ENCODE measurements at regions not wholly inside any gene's neighbourhood (a gene's known extent, or its start where the extent isn't known, plus 50 kb on each side); places are given as distances from the start of the nearest gene placed in this dataset.

DNA sequence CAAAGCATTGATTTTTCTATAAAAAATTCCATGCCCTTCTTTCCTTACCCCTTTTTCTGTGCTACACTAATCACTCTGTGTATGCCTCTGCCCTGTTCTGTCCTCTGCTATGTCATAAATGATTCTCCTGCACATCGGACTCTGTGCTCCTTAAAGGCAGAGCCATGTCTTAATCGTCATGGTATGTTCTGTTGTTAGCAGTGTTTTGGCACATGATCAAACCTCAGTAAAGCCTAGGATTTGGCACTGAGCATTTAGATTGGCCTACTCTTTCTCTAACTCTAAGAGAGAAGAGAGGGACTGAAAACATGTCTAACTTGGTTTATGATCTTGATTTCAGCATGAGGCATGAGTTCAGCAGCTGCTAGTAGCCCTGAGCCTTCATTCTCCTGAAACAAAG, 266.9 kb downstream of the AASDHPPT start:
- no peak for DNase-seq

DNA sequence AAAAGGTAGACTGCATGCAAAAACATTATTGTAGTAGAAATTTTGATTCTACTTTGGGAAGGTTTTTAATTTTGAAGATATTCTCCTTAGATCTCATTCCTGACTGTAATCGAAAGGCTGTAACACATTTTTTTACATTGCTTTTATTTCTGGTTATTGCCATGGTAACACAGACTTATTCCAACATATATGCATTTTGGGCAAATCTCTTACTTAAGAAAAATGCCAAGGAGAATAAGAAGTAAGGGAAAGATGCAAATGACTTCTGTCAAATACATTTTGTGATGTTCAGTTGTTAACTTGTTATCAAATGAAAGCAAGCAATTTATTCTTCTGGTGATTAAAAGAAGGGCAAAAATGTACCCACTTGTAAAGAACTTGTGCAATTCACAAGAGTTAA, 267.5 kb downstream of the AASDHPPT start:
- no peak for DNase-seq

GRCh38 chr11:106353031-106353430, 275.6 kb downstream of the AASDHPPT start:
- DNase-seq, result no peak

DNA sequence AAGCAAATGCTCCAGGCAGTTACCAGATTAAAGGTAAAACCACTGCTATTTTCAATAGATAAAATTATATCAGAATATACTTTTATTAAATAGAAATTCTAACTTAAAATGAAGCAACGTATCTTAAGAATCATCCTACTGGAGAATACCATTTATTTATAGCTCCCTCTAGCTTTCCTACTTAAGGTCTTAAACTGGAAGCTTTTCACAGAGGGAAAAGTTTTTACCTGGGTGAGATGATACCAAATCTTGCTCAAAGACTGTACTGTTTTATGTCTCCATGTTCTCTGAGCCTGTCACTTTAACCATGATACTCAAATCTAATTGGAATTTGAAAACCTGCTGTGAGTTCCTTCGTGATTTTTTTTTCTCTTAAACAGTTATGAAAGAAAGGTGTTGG, 291.8 kb downstream of the AASDHPPT start:
- no peak for DNase-seq

GRCh38 chr11:106378513-106379179, 301.2 kb downstream of the AASDHPPT start:
- no peak for DNase-seq

DNA sequence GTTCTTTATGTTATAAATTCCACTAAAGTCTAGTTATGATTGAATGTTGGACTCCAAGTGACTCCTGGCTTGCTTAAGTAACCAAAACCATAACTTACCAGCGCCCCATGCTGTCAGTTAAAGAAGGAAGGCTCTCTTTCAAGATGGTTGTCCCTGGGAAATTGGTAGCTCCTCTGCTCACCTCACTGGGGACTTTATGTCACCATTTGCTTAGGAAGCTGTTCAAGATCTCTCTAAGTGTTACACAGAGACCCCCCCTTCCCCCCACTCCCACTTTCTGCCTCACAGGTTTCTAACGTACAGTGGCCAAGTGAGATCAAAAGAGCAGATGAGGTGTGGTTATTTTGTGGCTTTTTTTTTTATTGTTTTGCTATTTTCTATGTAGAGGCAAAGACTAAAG, 301.8 kb downstream of the AASDHPPT start:
- DNase-seq, result no peak

DNA sequence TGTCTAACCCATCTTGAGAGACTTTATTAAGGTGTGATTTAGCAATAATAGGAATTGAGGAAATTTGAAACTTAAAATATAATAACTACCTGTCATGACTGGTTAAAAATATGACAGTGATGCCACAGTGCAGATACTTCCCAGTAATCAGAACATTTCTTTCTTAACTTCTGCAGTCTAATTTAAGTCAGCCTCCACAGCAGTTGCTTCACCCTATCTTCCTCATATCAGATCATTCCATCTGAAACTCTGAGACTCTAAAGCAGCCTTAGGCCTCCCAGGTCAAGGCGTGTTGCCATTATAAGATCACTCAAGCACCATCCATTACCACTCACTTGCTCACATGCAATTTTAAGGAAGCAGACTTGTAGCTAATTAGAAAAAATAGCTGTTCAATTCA, 302.2 kb downstream of the AASDHPPT start:
- no peak for DNase-seq

- no peak for DNase-seq
Observed at GRCh38 chr11:106381895-106382294, 304.4 kb downstream of the AASDHPPT start.

DNA sequence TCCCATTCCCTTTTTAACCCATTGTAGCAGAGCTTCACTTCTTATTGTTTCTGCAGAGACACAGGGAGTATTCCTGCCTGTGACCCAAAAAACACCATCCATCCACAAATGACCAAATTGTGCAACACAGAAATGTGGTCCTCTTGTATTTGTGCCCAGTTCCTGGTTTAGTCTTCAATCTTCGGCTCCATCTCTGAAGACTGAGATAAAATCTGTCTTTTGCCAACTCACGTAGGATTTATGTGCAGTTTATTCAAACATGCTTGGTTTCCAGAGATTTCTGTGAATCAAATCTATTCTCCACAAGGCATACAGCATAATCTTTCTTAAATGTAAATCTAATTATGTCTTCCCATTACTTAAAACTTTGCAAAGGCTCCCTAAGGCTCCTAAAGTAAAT, 307.0 kb downstream of the AASDHPPT start:
- DNase-seq, result no peak

DNA sequence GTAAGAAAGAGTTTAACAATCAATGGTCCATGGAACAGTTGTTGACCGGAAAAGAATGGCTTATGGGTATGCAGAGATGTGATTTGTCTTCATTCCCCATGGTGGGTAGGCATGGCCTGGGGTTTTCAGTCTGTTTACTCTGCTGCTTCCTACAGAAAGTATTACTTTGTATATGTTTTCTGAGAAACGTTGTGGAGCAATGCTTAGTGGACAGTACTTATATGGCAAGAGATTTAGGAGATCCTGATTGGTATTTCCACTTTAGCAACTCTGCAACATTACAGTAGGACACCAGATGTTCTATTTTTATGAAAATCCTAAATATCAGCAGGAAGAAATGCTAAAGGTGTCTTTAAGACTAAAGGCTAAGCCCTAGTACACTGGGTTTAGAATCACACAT, 309.1 kb downstream of the AASDHPPT start:
- no peak for DNase-seq

- DNase-seq, result no peak
Observed at GRCh38 chr11:106389101-106389500, 311.6 kb downstream of the AASDHPPT start.

DNA sequence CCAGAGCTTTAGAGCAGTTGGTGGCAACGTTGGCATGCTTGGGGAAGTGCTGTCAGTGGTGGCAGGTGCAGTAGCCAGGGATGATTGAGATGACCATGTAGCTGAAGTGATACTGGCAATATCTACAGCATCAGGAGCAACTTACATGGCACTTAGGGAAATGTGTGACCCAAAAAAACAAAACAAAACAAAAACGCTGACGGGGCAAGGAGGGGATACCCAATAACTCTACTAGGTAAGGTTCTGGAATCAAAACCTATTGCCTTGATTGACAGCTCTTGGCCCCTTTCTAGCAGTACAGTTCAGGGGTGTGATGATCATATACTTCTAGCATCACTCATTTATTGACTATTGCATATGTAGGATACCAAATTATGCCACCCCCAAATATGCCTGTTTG, 312.6 kb downstream of the AASDHPPT start:
- no peak for DNase-seq

DNA sequence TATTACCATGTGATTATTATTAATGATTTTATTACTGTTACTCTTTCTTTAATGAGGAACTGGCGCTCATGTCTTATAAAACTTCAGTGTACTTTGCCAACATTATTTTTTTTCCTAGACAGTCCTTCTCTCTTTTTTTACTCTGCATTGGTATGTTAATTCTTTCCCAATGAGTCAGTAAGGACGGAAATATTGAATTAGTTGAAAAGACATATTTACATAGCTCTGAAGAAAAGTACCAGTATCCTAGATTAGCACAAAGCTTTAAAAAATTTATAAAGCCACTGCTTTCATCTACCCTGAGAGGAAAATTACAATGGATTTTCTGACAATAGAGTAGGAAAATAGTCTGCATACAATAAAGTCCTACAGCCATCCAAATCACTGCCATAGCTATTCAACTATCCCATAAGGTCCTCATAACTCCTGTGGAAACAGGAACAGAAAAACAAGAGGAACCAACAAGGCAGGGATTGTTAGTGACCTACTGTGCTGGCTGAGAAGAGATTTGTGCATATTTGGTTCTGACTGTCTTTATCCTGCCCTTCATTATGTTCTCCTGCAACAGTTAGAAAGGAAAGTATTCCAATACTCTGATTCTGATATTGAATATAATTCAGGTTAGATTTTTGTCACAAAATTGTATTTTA, 314.4 kb downstream of the AASDHPPT start:
- DNase-seq, result no peak

GRCh38 chr11:106395716-106396349, 318.4 kb downstream of the AASDHPPT start:
- DNase-seq, result no peak

GRCh38 chr11:106397787-106398501, 320.5 kb downstream of the AASDHPPT start:
- peak; percentile 19 for DNase-seq

- DNase-seq, result peak; percentile 6
Observed at GRCh38 chr11:106398502-106399075, 321.1 kb downstream of the AASDHPPT start.

DNA sequence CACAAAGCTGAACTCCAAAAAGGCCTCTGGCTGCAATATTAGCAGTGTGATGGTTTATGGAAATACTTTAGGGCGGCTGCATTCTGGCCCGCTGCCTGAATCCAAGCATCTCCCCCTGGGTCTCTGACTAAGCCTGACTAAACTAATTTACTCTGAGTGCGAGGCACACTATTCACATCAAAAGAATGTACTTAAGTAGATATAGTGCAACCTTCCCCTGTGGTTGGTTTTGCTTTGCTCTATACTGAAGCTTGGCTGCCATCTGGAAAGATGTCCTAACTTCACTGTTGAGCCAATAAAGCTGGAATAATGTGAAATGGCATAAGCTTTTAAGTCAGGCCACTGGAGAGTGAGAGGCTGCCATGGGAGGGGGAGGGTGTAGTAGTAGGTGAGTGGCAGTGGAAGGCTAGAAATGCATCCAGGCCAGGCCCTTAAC, 321.6 kb downstream of the AASDHPPT start:
- peak; percentile 94 for DNase-seq

DNA sequence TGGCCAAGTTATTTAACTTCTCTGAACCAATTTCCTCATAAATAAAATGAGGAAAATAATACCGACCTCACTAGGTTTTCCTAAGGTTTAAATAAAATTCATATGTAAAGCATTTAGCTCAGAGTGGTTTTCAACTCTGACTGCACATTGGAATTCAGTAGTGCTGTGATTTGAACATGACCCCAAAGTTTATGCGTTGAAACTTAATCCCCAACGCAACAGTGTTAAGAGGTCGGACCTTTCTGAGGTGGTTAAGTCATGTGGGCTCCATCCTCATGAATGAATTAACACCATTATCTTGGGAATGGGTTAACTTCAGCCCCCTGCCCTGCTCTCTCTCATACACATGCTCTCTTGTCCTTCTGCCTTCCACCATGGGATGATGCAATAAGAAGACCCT, 322.2 kb downstream of the AASDHPPT start:
- peak; percentile 10 for DNase-seq

GRCh38 chr11:106400949-106401570, 323.6 kb downstream of the AASDHPPT start:
- DNase-seq, result no peak

DNA sequence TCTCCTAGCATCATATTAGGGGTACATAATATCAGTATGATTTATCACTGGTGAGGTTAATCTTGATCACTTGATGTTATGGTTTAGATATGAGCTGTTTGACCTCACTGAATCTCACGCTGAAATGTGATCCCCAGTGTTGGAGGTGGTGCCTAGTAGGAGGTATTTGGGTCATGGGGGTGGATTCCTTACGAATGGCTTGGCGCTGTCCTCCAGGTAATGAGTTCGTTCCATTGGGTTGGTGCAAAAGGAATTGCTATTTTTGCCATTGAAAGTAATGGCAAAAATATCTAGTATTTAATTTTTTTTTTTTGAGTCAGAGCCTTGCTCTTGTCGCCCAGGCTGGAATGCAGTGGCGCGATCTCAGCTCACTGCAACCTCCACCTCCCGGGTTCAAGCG, 326.3 kb downstream of the AASDHPPT start:
- DNase-seq, result no peak

DNA sequence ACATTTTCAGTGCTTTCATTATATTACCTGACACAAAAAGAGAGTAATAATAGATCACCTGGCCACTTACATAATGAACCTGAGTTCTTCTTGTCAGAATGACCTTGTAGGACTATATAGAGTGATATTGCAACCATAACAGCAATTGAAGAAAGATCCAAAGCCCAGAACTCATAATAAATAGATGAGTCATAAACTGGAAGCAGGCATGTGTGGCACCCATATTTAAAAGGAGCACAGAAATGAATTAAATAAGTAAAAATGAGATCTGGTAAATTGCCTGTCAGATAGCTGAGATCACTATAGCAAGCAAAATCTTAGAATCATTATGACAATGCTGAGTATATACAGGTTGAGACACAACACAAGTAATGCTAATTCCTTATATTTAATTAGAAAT, 331.8 kb downstream of the AASDHPPT start:
- DNase-seq, result no peak

- no peak for DNase-seq
Observed at GRCh38 chr11:106409671-106410070, 332.2 kb downstream of the AASDHPPT start.

DNA sequence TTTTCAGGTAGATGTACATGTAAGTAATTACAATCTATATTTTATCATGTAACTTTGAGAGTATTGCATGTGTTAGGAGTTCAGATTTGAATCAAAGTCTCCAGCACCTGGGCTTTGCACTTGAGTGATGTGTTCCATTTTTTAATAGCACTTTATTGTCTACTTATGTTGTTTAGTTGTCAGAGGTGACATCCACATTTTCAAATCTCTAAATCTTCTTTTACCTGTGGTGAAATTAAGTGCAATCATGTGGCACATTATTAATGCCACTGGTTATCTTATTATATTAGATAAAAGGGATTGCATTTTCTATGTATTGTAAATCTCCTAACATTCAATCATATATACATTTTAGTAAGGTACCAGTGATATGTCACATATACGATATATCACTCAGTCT, 333.4 kb downstream of the AASDHPPT start:
- DNase-seq, result no peak
